HG03095 (cell line): ENCODE measurements at regions not wholly inside any gene's neighbourhood (a gene's known extent, or its start where the extent isn't known, plus 50 kb on each side); places are given as distances from the start of the nearest gene placed in this dataset.

ENCODE experiments used
- ATAC-seq: cut with Tn5 transposase; IDR thresholded peaks from one replicate; pipeline ENCODE4 v1.9.1; 2021; ENCODE audit warnings: moderate library complexity; ENCODE audit not compliant: unreplicated experiment

GRCh38 chr3:170734043-170734734 is 135.8 kb downstream of the RPL22L1 start:
- no peak for ATAC-seq

GRCh38 chr3:170732660-170733245 is 137.2 kb downstream of the RPL22L1 start:
- no peak for ATAC-seq

DNA sequence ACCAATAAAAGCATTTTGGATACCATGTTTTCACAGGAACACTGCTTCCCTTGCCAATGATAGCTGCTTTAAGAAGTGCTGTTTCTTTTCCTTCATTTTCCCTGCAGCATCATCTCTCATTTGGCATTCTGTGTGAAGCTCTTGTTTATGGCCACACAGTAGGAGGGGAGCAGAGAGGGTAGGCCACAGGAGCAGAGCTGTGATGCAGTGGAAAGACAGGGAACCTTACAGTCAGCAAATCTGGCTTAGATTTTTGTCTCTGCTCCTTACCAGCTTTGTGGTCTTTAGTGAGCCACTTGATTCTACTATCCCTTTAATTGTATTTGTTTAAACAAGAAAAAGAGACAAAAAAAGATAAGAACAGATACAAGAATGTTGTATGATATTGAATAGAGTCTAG is 138.7 kb downstream of the RPL22L1 start:
- no peak for ATAC-seq

DNA sequence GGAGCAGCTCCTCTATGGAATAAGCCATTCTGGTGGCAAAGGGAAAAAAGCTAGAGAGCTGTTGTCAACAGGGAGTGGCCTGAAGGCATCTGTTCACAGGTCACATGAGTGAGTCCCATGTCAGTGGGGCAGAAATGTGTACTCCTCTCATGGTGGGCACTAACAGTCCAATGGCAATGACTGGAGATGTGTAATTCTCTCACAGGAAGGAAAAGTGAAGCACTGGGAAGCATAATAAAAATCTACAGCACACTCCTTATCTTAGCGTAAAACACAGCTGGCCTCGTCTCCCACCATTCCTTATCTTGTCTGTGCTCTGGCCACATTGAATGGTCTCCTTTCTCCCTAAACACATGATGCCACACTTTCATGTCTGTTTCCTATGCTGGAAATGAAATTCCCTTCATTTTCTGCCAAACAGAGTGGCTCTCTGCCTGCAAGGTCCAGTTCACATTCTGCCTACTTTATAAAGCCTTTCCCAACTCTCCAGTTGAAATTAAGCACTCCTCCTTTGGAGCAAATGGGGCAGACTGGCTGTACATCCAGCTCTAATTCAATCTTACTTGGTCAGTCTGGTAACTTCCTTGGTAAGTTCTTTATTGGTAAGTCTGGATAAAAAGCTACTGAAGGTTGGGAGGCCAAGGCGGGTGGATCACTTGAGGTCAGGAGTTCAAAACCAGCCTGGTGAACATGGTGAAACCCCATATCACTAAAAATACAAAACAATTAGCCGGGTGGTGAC is 139.8 kb downstream of the RPL22L1 start:
- no peak for ATAC-seq

DNA sequence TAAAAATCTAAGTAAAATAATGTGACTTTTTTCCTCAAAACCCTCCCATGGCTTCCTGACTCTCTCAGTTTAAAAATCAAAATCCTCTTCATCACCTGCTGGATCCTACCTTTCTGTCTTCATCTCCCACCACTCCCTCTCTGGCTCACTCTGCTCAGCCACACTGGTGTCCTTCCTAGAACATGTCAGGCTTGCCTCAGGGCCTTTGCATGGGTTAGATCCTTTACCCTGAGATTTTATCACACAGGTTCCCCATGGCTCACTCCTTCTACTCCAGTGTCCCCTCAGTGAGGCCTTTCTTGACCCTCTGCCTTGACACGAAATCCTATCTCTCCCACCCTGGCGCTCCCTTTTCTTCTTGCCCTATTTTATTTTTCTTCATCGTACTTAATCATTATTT is 141.8 kb downstream of the RPL22L1 start:
- no peak for ATAC-seq

GRCh38 chr3:170727754-170728153 is 141.9 kb upstream of the SLC7A14 start:
- no peak for ATAC-seq

- no peak for ATAC-seq
Measured at GRCh38 chr3:170726976-170727661, 141.2 kb upstream of the SLC7A14 start.

DNA sequence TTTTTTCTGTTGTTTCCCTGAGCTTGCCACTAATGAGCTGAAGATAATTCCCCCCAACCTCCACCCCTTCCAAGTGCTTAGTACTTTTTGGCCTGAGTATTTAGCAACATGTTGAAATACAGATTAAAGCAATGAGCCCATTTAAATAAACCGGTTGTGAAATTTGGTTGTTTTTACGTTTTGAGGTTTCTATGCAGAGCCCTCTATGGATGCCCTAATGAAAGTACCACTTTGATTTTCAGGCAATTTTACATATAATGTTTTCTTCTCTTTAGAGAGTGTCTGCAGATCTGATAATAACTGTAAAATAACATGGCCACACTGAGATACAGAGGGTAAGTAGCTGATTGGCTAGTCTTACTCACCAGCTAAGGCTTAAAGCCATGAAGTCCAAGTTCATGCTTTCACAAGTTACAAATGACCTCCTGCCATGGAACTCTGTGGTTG is 139.4 kb upstream of the SLC7A14 start:
- no peak for ATAC-seq

- ATAC-seq, result no peak
Measured at GRCh38 chr3:170724599-170725280, 138.9 kb upstream of the SLC7A14 start.

GRCh38 chr3:170723241-170723640 is 137.4 kb upstream of the SLC7A14 start:
- ATAC-seq, result no peak

GRCh38 chr3:170721563-170721962 is 135.7 kb upstream of the SLC7A14 start:
- ATAC-seq, result no peak

- ATAC-seq, result no peak
Measured at GRCh38 chr3:170719300-170719699, 133.4 kb upstream of the SLC7A14 start.

GRCh38 chr3:170718848-170719247 is 133.0 kb upstream of the SLC7A14 start:
- no peak for ATAC-seq

GRCh38 chr3:170717410-170718402 is 131.8 kb upstream of the SLC7A14 start:
- no peak for ATAC-seq

DNA sequence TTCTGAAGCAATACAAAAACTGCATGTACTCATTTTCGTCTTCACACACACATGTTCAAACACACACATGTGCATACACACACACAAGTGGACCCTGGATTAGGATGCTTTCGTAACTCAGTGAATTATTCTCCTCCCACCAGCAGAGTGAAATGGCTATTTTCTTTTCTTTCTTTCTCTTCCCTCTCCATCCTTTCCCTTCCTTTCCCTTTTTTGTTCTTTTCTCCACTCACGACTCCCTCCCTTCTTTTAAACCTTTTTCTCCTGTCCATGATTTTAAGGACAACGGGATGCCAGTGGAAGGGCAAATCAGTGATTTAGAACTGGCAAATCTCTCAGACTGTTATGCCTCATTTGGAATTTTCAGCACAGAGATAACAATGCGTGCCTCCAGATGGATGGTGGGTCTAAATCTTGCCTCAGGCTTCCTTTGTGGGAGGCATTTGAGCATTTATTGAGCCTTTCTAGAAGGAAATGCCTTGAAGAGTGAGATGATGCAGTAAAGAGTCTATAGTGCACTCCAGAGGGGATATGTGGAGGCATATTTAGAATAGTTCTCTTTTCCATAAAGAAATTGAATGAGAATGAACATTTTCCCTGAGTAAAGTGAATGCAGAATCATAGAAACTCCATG is 130.4 kb upstream of the SLC7A14 start:
- no peak for ATAC-seq

DNA sequence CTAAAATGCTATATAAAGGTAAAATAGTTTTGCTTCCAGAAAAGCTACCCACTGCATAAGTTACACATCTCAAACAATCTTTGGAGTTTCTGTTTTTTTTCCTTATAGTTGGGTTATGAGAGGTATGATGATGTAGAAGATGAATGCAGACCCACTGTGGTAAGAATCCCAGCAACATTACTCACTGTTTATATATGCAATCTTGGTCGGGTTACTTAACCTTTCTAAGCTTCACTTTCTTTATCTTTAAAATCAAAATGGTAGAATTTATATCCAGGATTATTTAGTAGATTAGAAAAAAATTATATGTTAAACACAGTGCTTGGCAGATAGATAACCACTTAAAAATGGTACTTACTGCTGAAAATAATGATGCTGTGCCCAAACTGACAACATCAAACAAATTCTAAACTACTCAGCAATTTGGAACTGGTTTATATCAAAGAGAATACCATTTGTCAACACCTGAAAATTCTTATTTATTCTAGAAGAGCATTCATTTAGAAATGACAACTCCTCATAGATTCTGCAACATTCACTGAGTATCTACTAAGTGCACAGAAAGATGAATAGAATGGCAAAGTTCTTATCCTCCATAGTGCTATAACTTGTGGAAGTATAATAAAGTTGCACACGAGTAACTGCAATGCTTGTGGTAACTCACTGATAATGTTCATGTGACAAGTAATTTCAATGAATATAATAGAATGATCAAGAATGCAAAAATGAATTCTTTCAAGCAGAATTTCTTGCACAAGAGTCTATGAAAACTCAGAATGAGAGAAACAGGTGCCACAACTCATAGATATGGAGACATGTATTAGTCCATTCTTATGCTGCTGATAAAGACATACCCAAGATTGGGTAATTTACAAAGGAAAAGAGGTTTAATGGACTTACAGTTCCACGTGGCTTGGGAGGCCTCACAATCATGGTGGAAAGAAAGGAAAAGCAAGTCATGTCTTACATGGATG is 129.0 kb upstream of the SLC7A14 start:
- no peak for ATAC-seq

- ATAC-seq, result no peak
Measured at GRCh38 chr3:170714122-170714521, 128.2 kb upstream of the SLC7A14 start.

GRCh38 chr3:170713653-170714052 is 127.8 kb upstream of the SLC7A14 start:
- no peak for ATAC-seq
